HCEC 1CT (cell line): ENCODE measurements at regions not wholly inside any gene's neighbourhood (a gene's known extent, or its start where the extent isn't known, plus 50 kb on each side); places are given as distances from the start of the nearest gene placed in this dataset.
"Not testable (repeated sequence)": the region's sequence is repeated elsewhere in the genome, so short reads cannot be mapped to it uniquely, and the experiment has no call there.

Experiments
- DNase-seq: peaks from one replicate; pipeline ENCODE4 v3.0.0-alpha.2; 2017

DNA sequence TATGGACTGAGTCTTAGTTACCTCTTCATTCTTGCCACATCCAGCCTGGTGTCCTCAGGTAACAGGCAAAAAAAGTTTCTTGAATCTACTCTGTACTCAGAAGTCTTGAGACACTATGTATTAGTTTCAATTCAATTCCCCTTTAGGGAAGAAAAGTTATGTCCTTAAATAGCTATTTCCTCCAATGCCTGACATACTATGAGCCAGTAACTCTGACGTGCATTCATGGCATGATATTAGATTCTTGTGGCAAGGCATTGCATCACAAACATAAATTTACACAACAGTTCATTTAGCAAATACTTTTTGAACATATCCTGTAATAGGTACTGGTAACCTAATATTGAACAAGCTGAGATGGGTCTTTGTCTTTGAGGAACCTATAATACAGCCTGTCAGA is 109.3 kb upstream of the FOXB1 start:
- DNase-seq: peak; percentile 7

GRCh38 chr15:59892985-59893384 is 111.1 kb upstream of the FOXB1 start:
- no peak for DNase-seq

- not testable (repeated sequence) for DNase-seq
These were observed 116.2 kb upstream of the FOXB1 start for GRCh38 chr15:59887870-59888269.

GRCh38 chr15:59887211-59887610 is 116.9 kb upstream of the FOXB1 start:
- DNase-seq: no peak

DNA sequence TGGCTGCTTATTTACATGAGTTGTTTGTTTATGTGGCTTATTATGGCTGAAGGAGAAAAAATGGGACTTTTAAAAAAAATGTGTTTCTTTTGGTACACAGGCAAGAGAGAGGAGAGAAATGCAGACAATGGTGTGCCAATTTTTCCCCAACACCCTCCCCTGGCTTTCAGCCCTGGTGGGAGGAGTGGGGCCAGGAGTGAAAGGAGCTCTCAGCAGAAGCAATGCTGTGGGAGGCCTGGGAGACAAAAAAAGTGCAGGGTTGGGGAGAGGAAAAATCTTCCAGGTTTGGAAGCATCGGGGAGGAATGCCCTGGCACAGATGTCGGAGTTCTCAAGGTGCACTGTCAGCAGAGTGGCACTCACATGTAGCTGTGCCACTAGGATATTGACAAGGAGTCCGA is 117.7 kb upstream of the FOXB1 start:
- DNase-seq: no peak

DNA sequence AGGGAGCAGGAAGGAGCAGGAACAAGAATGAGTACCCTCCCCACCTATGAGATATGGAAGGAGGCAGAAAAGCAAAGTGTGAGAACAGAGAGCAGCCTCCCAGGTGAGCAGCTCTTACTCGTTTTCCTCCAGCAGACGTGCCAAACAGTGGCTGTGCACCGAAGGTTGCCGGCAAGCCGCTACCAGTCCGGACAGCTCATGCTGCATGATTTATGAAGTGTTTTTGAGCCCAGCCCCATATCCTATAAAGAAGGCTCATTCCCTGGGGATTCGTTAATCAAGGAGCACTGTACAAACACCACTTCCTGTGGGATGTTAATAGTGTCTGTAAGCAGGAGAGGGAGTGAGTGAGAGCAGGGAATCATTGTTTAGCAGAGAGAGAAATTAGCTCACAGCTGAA is 118.3 kb upstream of the FOXB1 start:
- no peak for DNase-seq

DNA sequence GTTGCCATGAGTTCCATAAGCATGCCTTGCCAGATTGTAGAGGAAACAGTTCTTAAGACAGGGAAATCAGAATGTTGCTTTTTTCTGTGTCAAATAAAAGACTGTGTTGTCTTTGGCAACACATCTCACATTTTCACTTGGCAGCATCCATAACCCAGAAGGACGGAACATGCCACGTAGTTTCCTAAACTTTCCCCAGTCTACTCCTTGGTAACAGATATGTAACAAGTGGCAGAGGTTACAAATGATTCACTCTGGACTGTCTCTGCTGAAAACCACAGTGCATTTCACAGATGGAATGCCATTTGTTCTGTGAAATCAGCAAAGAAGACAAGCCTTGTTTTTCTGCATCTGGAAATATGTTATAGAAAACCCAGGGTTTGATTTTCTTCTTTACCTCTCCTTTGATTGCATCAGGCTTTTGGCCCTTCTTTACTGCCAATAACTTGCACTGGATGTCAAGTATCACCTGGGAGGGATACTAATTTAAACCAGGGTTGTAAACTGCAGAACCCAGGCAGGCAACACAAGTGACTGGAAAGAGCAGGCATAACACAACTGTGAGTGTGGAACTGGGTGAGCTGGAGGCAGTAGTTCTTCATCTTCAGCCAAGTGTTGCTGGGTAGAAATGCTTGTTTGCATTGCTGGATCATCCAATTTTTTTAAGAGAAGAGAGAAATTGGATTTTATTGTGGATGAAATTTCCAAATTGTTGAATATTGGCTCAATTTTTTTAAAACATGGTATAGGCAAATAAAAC is 124.4 kb upstream of the FOXB1 start:
- peak; percentile 50 for DNase-seq

DNA sequence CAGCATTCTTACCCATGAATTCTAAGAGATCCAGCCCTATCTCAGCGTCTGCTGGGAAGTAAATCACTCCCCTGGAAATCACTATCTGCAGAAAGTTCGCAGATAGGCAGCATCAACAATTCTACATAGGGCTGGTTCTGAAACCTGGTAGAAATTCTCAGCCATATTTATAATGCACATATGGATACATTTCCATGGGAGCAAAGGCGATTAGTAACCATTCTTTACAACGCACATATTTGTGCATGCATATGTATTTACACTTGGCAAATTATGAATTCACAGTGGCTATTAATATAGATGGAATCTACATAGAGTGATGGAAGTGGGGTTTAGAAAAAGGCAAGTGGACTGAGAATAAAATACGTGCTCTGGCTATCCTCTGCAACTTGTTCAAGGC is 128.0 kb upstream of the FOXB1 start:
- DNase-seq: no peak

DNA sequence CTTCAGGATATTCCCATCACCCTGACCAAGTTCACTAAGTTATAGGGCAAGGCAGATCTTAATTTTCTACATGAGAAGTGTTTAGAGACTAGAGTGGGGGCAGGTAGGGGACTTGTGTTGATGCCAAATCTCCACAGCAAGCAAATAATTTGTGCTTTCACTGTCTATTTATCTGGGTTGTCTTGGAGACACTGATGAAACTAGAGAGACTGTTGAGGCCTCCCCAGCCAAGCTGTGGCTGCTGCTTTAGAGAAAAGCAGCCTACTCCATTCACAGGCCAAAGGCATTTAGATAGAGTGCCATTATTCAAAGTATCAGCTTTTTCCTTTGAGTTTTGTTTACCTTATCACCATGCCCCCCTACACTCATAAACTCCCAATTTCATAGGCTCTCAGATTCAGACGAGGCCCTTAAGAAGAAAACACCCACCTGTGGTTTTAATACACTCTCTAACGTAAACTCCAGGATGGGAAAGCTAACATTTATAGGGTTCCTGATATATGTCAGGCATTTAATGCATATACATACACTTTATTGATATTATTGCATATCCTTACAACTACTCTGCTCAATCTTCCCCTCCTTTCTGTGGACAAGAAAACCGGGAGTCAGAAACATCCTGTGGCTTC is 130.4 kb upstream of the FOXB1 start:
- DNase-seq: no peak

- DNase-seq: no peak
These were observed 136.8 kb upstream of the FOXB1 start for GRCh38 chr15:59867086-59867855.

DNA sequence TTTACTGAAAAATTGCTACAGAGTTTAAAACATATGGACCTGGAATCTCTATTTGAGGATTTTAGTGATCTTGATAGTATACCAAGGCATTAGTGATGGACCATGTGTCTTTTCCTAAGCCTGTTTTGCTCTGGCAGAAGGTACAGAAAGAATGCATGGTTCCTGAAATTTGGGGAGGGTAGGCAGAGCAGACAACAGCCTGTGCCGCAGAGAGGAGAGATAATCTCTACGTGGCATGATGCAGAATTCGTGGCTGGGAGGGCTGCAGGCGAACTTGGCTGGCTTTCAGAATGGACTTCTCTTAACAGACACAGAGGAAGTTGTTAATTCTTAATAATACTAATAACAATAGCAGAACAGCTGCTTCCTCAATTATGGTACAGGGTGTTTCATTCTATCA is 137.5 kb upstream of the FOXB1 start:
- DNase-seq: no peak

DNA sequence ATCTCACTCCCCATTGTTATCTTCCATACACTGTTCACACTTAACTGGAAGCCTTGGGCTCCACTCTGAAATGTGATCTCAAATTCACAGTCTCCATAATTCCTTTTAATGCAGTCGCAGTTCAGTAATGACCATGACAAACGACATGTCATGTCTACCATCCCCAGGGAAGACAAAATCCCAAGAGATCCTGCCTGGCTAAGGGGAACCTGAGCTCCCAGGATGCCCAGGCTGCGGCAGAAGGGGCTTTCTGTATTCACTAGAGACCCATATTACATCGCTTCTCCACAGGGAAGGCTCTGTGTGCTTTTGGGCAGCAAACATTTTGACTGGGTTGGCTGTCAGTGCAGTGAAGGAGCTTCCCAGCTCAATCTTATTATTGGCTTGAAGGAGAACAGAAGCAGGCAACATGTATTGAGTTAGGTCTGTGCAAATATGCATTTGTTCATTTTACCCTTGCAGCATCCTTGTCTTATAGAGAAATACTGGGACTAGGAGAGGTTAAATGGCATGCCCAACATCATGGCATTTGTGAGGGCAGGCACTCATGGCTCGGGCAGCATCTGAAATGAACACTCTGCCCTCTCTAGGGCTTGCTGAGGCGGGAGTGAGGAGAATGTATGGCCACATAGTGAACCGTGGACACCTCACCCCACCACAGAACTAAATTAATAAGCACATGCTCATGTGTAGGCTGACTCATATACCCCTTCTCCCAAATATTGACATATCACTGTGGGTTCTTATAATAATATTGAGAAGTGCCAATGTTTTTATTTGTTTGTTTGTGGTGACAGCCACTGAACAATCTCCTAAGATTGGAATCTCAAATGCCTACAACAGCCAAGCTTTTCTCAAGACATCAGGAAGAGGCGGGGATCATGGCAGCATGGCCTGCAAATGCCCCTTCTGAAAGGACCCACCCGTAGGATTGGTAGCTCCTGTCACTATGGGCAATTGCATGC is 141.6 kb upstream of the FOXB1 start:
- no peak for DNase-seq

GRCh38 chr15:59847968-59848367 is 156.1 kb upstream of the FOXB1 start:
- no peak for DNase-seq

- no peak for DNase-seq
These were observed 156.9 kb upstream of the BNIP2 start for GRCh38 chr15:59845942-59846499.

DNA sequence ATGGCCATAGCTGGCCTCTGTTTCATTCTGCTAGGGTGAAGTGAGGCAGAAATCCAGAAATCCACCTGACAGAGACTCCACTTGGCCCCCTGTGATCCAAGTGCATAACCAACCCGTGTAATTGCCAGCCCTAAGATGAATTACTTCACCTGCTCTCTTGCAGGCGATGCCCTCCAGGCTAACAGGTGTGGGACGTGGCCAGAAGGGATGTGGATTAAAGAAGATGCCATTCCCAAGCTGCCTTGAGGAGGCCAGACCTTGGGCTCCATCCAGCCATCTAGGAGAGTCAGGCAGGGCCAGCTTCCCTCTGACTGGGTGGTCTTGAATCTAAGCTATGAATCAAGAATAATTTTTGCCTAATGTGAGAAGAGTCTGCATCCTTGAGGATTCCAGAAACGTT is 154.5 kb upstream of the BNIP2 start:
- DNase-seq: no peak

GRCh38 chr15:59841036-59841435 is 151.9 kb upstream of the BNIP2 start:
- no peak for DNase-seq

DNA sequence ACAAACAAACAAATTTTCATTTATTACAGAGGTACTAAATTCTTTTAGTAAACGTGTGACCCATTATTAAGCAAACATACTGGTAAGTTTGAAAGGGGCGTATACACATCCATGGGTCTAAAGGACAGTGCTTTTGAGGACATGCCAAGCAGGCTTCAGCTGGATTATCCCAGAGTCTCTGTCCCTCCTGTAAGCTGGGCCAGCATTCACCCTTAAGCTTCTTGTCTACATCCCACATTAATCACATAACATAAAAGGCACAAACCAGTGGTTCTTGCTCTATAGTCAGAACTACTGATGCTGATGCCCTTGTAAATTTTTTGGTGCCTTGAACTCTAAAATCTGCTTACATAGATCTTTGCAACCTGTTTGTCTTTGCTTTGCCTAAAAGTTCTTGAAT is 150.8 kb upstream of the BNIP2 start:
- DNase-seq: no peak

- DNase-seq: no peak
These were observed 149.8 kb upstream of the BNIP2 start for GRCh38 chr15:59838900-59839299.

DNA sequence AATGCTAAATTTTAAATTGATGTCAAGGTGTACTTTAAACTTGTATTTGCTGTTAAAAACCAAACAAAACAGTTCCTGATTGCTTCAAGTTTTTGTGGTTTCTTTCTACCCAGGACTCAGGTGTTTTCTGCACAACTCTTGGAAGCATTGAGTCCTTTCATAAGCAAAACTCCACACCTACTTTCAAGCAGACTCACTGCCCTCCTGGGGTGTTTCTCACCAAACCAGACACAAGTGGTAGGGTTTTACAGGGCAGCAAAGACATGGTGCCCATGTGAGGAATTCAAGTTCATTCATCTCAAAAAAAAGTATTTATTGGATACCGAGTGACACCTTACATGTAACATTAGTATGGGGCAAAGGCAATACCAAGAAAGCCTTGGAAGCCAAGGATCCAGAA is 146.7 kb upstream of the BNIP2 start:
- DNase-seq: no peak

DNA sequence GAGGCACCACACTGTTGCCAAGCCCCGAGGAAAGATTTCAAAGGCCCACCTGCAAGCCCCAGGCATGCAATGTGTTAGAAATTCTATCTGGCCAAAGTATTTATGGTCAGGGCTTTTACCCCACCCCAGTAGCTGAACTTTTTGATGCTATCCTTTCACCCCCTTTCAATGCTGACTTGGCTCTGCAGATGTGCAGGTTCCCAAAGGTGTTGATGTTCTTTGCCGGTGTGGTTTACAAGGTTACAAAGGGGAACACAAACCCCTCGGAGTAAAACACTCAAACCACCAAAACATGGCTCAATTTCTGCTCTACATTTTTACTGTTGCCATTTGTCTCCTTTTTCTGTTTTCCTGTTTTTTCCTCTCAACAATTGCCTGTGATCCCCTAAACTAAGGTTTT is 145.4 kb upstream of the BNIP2 start:
- DNase-seq: no peak

GRCh38 chr15:59833366-59833765 is 144.2 kb upstream of the BNIP2 start:
- DNase-seq: no peak

- no peak for DNase-seq
These were observed 141.8 kb upstream of the BNIP2 start for GRCh38 chr15:59830873-59831272.

- DNase-seq: no peak
These were observed 141.0 kb upstream of the BNIP2 start for GRCh38 chr15:59830098-59830497.
